HepG2 (cell line): ENCODE measurements at regions not wholly inside any gene's neighbourhood (a gene's known extent, or its start where the extent isn't known, plus 50 kb on each side); places are given as distances from the start of the nearest gene placed in this dataset.

ENCODE experiments used
- ATAC-seq: fragments of 200-7000 bp; cut with Tn5 transposase; 3 replicates; pipeline ENCODE4 v1.9.1; 2020; ENCODE audit warnings: mild to moderate bottlenecking, moderate library complexity
- BruUV-seq: library from RNA; stranded (reverse); fragments of 400-500 nt; replicated peaks from 2 replicates; lab custom pipeline; 2021; lab: Mats Ljungman, UMichigan
- CTCF ChIA-PET: fragments of 300-600 bp; formaldehyde crosslinking; extraction: SDS; loops from one replicate; lab custom pipeline; 2021; ENCODE audit warnings: low total read pairs, inconsistent platforms, low intra/inter-chr PET ratio; lab: Yijun Ruan, JAX
- POLR2A ChIA-PET: fragments of 350-600 bp; sonication (Branson Sonifier 250); formaldehyde crosslinking; loops from one replicate; lab custom pipeline; 2020; ENCODE audit warnings: antibody characterized with exemption, inconsistent platforms; lab: Yijun Ruan, JAX
- DNase-seq: peaks from one replicate; pipeline ENCODE4 v3.0.0-alpha.2; 2015; ENCODE audit warnings: low spot score
- FAIRE-seq: peaks from 3 replicates; lab custom pipeline; 2011; peaks lifted over from hg19 to GRCh38; lab: Jason Lieb, UNC
- H2AFZ ChIP-seq: one replicate; pipeline ENCODE4 v1.6.1; 2011; ENCODE audit warnings: low read length, inconsistent platforms
- H3K27ac ChIP-seq: fragments of 300-600 bp; 3 replicates; pipeline ENCODE4 v1.8.0; 2011; ENCODE audit warnings: mixed run types, mild to moderate bottlenecking, mixed read lengths, low read length, inconsistent platforms; ENCODE audit not compliant: insufficient read depth; ENCODE audit errors: extremely low read length
- H3K27me3 ChIP-seq, 2 experiments: fragments of 200-600 bp in 1 of 2; 2 replicates in 1 of 2; 3 replicates in 1 of 2; pipeline versions ENCODE4 v1.6.0 to v1.8.0; 2011; ENCODE audit warnings: low read length in 2 of 2, mild to moderate bottlenecking in 2 of 2, moderate library complexity in 2 of 2, inconsistent platforms in 1 of 2; ENCODE audit not compliant: insufficient read depth in 2 of 2, control insufficient read depth in 1 of 2
- H3K36me3 ChIP-seq, 2 experiments: fragments of 200-600 bp in 1 of 2; replicated peaks in 1 of 2; 2 replicates in 1 of 2; 3 replicates in 1 of 2; pipeline versions ENCODE4 v1.5.1 to v1.8.0; 2011; ENCODE audit warnings: low read length in 2 of 2, inconsistent platforms in 1 of 2; ENCODE audit not compliant: insufficient read depth in 2 of 2, control insufficient read depth in 1 of 2
- H3K4me1 ChIP-seq: 2 replicates; pipeline ENCODE4 v1.5.1; 2012; ENCODE audit warnings: low read length, inconsistent platforms; ENCODE audit not compliant: insufficient read depth
- H3K4me2 ChIP-seq: 2 replicates; pipeline ENCODE4 v1.6.0; 2011; ENCODE audit warnings: low read depth, low read length, inconsistent platforms
- H3K4me3 ChIP-seq, 3 experiments: fragments of 200-600 bp in 1 of 3; sonication (generic), shearing (Covaris generic) in 1 of 3; replicated peaks in 1 of 3; 2 replicates each; pipeline ENCODE4 v1.5.1; 2011 to 2016; ENCODE audit warnings: low read length in 3 of 3, inconsistent platforms in 2 of 3, low read depth in 2 of 3, mild to moderate bottlenecking in 2 of 3, control low read depth in 1 of 3, mixed read lengths in 1 of 3; ENCODE audit not compliant: insufficient read depth in 1 of 3
- H3K79me2 ChIP-seq: one replicate; pipeline ENCODE4 v1.6.1; 2011; ENCODE audit warnings: low read length, inconsistent platforms; ENCODE audit not compliant: insufficient read depth
- H3K9ac ChIP-seq: 2 replicates; pipeline ENCODE4 v1.6.0; 2011; ENCODE audit warnings: mild to moderate bottlenecking, low read depth, low read length, inconsistent platforms; ENCODE audit not compliant: insufficient read depth
- H3K9me3 ChIP-seq: 2 replicates; pipeline ENCODE4 v1.5.1; 2012; ENCODE audit warnings: mild to moderate bottlenecking, low read length
- H4K20me1 ChIP-seq: 2 replicates; pipeline ENCODE4 v1.6.0; 2011; ENCODE audit warnings: inconsistent platforms, mild to moderate bottlenecking, low read length, moderate library complexity; ENCODE audit not compliant: insufficient read depth
- ASH2L ChIP-seq: fragments of 300-600, 200-600 bp; sonication (generic); IDR thresholded peaks from 2 replicates; pipeline ENCODE4 v1.7.0; 2017; ENCODE audit warnings: low read depth, mild to moderate bottlenecking, moderate library complexity, mixed read lengths, low read length; ENCODE audit not compliant: insufficient read length
- POLR2A ChIP-seq, 2 experiments: IDR thresholded peaks; 2 replicates each; pipeline ENCODE4 v1.6.1; 2011; ENCODE audit warnings: low read depth in 2 of 2, low read length in 2 of 2, mild to moderate bottlenecking in 1 of 2, moderate library complexity in 1 of 2; ENCODE audit not compliant: insufficient read depth in 1 of 2
- ZNF24 ChIP-seq: fragments of 450-650 bp; IDR thresholded peaks from 2 replicates; pipeline ENCODE4 v1.6.1; 2017; ENCODE audit warnings: antibody characterized with exemption, mild to moderate bottlenecking
- ZNF691 ChIP-seq: sonication (generic); formaldehyde crosslinking; IDR thresholded peaks from 2 replicates; pipeline ENCODE4 v1.4.0; 2020; ENCODE audit warnings: missing genetic modification reagents, low read depth, mild to moderate bottlenecking, borderline replicate concordance
- ZNF776 ChIP-seq: sonication (generic); formaldehyde crosslinking; IDR thresholded peaks from 2 replicates; pipeline ENCODE4 v1.4.0; 2020; ENCODE audit warnings: mild to moderate bottlenecking, missing genetic modification reagents
- WGBS: methylation state at CpG from one replicate; pipeline ENCODE4 v1.1.6; 2017; ENCODE audit warnings: low lambda C conversion rate; 5-methylcytosine and 5-hydroxymethylcytosine counted together
- in situ Hi-C: cut with HindIII; loops from 2 replicates; pipeline ENCODE4 v1.10.0; 2017; ENCODE audit warnings: low pct_unique_long_range_greater_than_20kb; ENCODE audit not compliant: extremely low pct_ligation_motif_present
- intact Hi-C: fragments of 100-400 bp; cut with micrococcal nuclease; formaldehyde crosslinking; loops from one replicate; pipeline ENCODE4 v1.10.0; 2022; ENCODE audit not compliant: unreplicated experiment
- TF ChIP-seq, protein P1 (sequence below): sonication (generic); formaldehyde crosslinking; IDR thresholded peaks from 2 replicates; pipeline ENCODE4 v1.4.0; 2020; ENCODE audit warnings: missing genetic modification reagents, borderline replicate concordance
- TF ChIP-seq, protein P2 (sequence below): sonication (generic); formaldehyde crosslinking; IDR thresholded peaks from 2 replicates; pipeline ENCODE4 v1.5.1; 2020; ENCODE audit warnings: missing genetic modification reagents, mild to moderate bottlenecking, borderline replicate concordance

DNA sequence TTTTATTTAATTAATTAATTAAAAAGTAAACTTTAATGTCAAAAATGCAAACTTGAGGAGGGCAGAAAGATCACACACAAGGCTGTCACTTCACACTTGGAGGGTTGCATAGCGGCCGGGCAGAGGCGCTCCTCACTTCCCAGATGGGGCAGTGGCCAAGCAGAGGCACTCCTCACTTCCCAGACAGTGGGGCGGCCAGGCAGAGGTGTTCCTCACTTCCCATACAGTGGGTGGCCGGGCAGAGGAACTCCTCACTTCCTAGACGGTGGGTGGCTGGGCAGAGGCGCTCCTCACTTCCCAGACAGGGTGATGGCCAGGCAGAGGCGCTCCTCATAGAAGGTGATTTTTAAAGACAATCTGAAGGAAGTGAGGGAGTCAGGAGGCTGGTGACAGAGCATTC is 277.5 kb downstream of the PDCD6IP start:
- CTCF ChIA-PET: no interaction called here
- no peaks in the 10 kb centered on the region for H3K4me1 ChIP-seq
- TF ChIP-seq, protein P1, sequence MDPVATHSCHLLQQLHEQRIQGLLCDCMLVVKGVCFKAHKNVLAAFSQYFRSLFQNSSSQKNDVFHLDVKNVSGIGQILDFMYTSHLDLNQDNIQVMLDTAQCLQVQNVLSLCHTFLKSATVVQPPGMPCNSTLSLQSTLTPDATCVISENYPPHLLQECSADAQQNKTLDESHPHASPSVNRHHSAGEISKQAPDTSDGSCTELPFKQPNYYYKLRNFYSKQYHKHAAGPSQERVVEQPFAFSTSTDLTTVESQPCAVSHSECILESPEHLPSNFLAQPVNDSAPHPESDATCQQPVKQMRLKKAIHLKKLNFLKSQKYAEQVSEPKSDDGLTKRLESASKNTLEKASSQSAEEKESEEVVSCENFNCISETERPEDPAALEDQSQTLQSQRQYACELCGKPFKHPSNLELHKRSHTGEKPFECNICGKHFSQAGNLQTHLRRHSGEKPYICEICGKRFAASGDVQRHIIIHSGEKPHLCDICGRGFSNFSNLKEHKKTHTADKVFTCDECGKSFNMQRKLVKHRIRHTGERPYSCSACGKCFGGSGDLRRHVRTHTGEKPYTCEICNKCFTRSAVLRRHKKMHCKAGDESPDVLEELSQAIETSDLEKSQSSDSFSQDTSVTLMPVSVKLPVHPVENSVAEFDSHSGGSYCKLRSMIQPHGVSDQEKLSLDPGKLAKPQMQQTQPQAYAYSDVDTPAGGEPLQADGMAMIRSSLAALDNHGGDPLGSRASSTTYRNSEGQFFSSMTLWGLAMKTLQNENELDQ (CRISPR knock-in tag): no peak
- TF ChIP-seq ZNF24 (no peak), ZNF776 (CRISPR knock-in tag) (no peak), POLR2A (IDR thresholded peaks at IDR 0.05; ENCODE audit: insufficient read depth in 1 of 2, low read depth in 2 of 2, low read length in 2 of 2) (no peak), ASH2L (no peak), ZNF691 (CRISPR knock-in tag) (no peak)
- TF ChIP-seq, protein P2, sequence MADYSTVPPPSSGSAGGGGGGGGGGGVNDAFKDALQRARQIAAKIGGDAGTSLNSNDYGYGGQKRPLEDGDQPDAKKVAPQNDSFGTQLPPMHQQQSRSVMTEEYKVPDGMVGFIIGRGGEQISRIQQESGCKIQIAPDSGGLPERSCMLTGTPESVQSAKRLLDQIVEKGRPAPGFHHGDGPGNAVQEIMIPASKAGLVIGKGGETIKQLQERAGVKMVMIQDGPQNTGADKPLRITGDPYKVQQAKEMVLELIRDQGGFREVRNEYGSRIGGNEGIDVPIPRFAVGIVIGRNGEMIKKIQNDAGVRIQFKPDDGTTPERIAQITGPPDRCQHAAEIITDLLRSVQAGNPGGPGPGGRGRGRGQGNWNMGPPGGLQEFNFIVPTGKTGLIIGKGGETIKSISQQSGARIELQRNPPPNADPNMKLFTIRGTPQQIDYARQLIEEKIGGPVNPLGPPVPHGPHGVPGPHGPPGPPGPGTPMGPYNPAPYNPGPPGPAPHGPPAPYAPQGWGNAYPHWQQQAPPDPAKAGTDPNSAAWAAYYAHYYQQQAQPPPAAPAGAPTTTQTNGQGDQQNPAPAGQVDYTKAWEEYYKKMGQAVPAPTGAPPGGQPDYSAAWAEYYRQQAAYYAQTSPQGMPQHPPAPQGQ: no peak
- no peak for FAIRE-seq
- H3K27ac ChIP-seq: no peak overlapping the region
- BruUV-seq: no TSS peak
- in situ Hi-C loops: no loop called here
- no peaks in the 10 kb centered on the region for H3K9me3 ChIP-seq
- WGBS: 31% methylated on average over 6 of the region's 8 CpGs
- ATAC-seq: no peak
- POLR2A ChIA-PET: no interaction called here
- no peak overlapping the region for H2AFZ ChIP-seq
- no peaks in the 10 kb centered on the region for H3K79me2 ChIP-seq
- no peaks in the 10 kb centered on the region for H3K36me3 ChIP-seq
- no peak overlapping the region for H3K4me3 ChIP-seq
- H4K20me1 ChIP-seq: no peaks in the 10 kb centered on the region
- intact Hi-C loops: no loop called here
- DNase-seq: no peak
- no peak overlapping the region for H3K4me2 ChIP-seq
- H3K9ac ChIP-seq: no peak overlapping the region
- peaks cover 0 to 8% of the 10 kb centered on the region in 2 experiments; a peak in 1 of 5 replicates for H3K27me3 ChIP-seq
